ENCODE measurements at regions not wholly inside any gene's neighbourhood (a gene's known extent, or its start where the extent isn't known, plus 50 kb on each side); places are given as distances from the start of the nearest gene placed in this dataset.

GRCh38 chr14:96617635-96618034 is 115.5 kb downstream of the PAPOLA start:
- no peaks in the 10 kb centered on the region for H3K4me1 ChIP-seq
- H3K9me3 ChIP-seq: no peaks in the 10 kb centered on the region
- no peak overlapping the region for H3K27ac ChIP-seq
- H3K27me3 ChIP-seq: peaks cover 0 to 20% of the 10 kb centered on the region in 2 donors
- DNase-seq (ENCODE audit: low spot score in 2 of 2): no peak
- H3K36me3 ChIP-seq: no peaks in the 10 kb centered on the region
- TF ChIP-seq POLR2A (IDR thresholded peaks at IDR 0.05) (no peak), POLR2AphosphoS5 (IDR thresholded peaks at IDR 0.05) (no peak), CTCF (IDR thresholded peaks at IDR 0.05) (no peak)
- H3K4me3 ChIP-seq: no peak overlapping the region
- intact Hi-C loops (cut with DNase I; ENCODE audit: low total_unique reads): no loop called here

- intact Hi-C loops (cut with DNase I; ENCODE audit: low total_unique reads): no loop called here
- H3K4me1 ChIP-seq: no peaks in the 10 kb centered on the region
- H3K36me3 ChIP-seq: no peaks in the 10 kb centered on the region
- H3K27me3 ChIP-seq: peaks cover 0 to 54% of the 10 kb centered on the region in 2 donors
- TF ChIP-seq POLR2A (IDR thresholded peaks at IDR 0.05) (no peak), CTCF (IDR thresholded peaks at IDR 0.05) (no peak), POLR2AphosphoS5 (IDR thresholded peaks at IDR 0.05) (no peak)
- no peak overlapping the region for H3K4me3 ChIP-seq
- H3K27ac ChIP-seq: no peak overlapping the region
- DNase-seq (ENCODE audit: low spot score in 2 of 2): no peak
- no peaks in the 10 kb centered on the region for H3K9me3 ChIP-seq
These were observed 120.7 kb downstream of the PAPOLA start for GRCh38 chr14:96622926-96623325.

- Histone ChIP-seq H3K27ac (no peak overlapping the region), H3K4me1 (no peaks in the 10 kb centered on the region), H3K27me3 (peaks cover 0 to 55% of the 10 kb centered on the region in 2 donors), H3K9me3 (no peaks in the 10 kb centered on the region), H3K4me3 (no peak overlapping the region), H3K36me3 (no peaks in the 10 kb centered on the region)
- peak in 1 of 2 donors; percentile 38 for DNase-seq (ENCODE audit: low spot score in 2 of 2)
- no peak for TF ChIP-seq POLR2AphosphoS5 (IDR thresholded peaks at IDR 0.05)
- intact Hi-C loops (cut with DNase I; ENCODE audit: low total_unique reads): no loop called here
These were observed 121.7 kb downstream of the PAPOLA start for GRCh38 chr14:96623676-96624484.

GRCh38 chr14:96624661-96625425 is 122.7 kb downstream of the PAPOLA start:
- H3K27ac ChIP-seq: no peak overlapping the region
- peak overlapping the region in 2 of 3 donors; percentile 9 to 11 for H3K4me3 ChIP-seq
- H3K9me3 ChIP-seq: peaks cover 0 to 3% of the 10 kb centered on the region in 2 donors
- no peak for DNase-seq (ENCODE audit: low spot score in 2 of 2)
- intact Hi-C loops (cut with DNase I; ENCODE audit: low total_unique reads): no loop called here
- no peaks in the 10 kb centered on the region for H3K4me1 ChIP-seq
- H3K36me3 ChIP-seq: no peaks in the 10 kb centered on the region
- peaks cover 0 to 52% of the 10 kb centered on the region in 2 donors for H3K27me3 ChIP-seq
- TF ChIP-seq POLR2A (IDR thresholded peaks at IDR 0.05): no peak
- TF ChIP-seq POLR2AphosphoS5 (IDR thresholded peaks at IDR 0.05): no peak
- no peak for TF ChIP-seq CTCF (IDR thresholded peaks at IDR 0.05)

GRCh38 chr14:96625426-96625985 is 123.3 kb downstream of the PAPOLA start:
- DNase-seq (ENCODE audit: low spot score in 2 of 2): no peak
- no peak for TF ChIP-seq POLR2A (IDR thresholded peaks at IDR 0.05)
- no peak for TF ChIP-seq CTCF (IDR thresholded peaks at IDR 0.05)
- TF ChIP-seq POLR2AphosphoS5 (IDR thresholded peaks at IDR 0.05): no peak

More at GRCh38 chr14:96625426-96625985, 123.3 kb downstream of the PAPOLA start:
- no peak overlapping the region for H3K27ac ChIP-seq
- intact Hi-C loops (cut with DNase I; ENCODE audit: low total_unique reads): no loop called here
- peaks cover 0 to 9% of the 10 kb centered on the region in 2 donors for H3K9me3 ChIP-seq
- H3K27me3 ChIP-seq: peaks cover 0 to 52% of the 10 kb centered on the region in 2 donors
- no peak overlapping the region for H3K4me3 ChIP-seq
- H3K36me3 ChIP-seq: no peaks in the 10 kb centered on the region
- H3K4me1 ChIP-seq: no peaks in the 10 kb centered on the region
